ENCODE measurements at regions not wholly inside any gene's neighbourhood (a gene's known extent, or its start where the extent isn't known, plus 50 kb on each side); places are given as distances from the start of the nearest gene placed in this dataset.
"Not testable (repeated sequence)": the region's sequence is repeated elsewhere in the genome, so short reads cannot be mapped to it uniquely, and the experiment has no call there.

- no peak for DNase-seq (ENCODE audit: low spot score)
Measured at GRCh38 chr15:20346082-20346805, 195.4 kb downstream of the GOLGA6L6 start.

GRCh38 chr15:20345401-20345958, 196.1 kb downstream of the GOLGA6L6 start:
- DNase-seq (ENCODE audit: low spot score): no peak

GRCh38 chr15:20344601-20345400, 196.8 kb downstream of the GOLGA6L6 start:
- no peak for DNase-seq (ENCODE audit: low spot score)

- not testable (repeated sequence) for DNase-seq (ENCODE audit: low spot score)
Measured at GRCh38 chr15:20343395-20344211, 198.0 kb downstream of the GOLGA6L6 start.

- DNase-seq (ENCODE audit: low spot score): not testable (repeated sequence)
Measured at GRCh38 chr15:20342601-20343394, 198.8 kb downstream of the GOLGA6L6 start.

GRCh38 chr15:20341901-20342600, 199.5 kb downstream of the GOLGA6L6 start:
- no peak for DNase-seq (ENCODE audit: low spot score)

GRCh38 chr15:20340931-20341661, 200.5 kb downstream of the GOLGA6L6 start:
- no peak for DNase-seq (ENCODE audit: low spot score)

- DNase-seq (ENCODE audit: low spot score): no peak
Measured at GRCh38 chr15:20340331-20340811, 201.2 kb downstream of the GOLGA6L6 start.

- DNase-seq (ENCODE audit: low spot score): not testable (repeated sequence)
Measured at GRCh38 chr15:20339086-20339791, 202.4 kb downstream of the GOLGA6L6 start.

- DNase-seq (ENCODE audit: low spot score): not testable (repeated sequence)
Measured at GRCh38 chr15:20338671-20339070, 202.9 kb downstream of the GOLGA6L6 start.

- DNase-seq (ENCODE audit: low spot score): not testable (repeated sequence)
Measured at GRCh38 chr15:20337238-20337637, 204.4 kb downstream of the GOLGA6L6 start.

- not testable (repeated sequence) for DNase-seq (ENCODE audit: low spot score)
Measured at GRCh38 chr15:20334451-20334850, 207.1 kb downstream of the GOLGA6L6 start.

- DNase-seq (ENCODE audit: low spot score): not testable (repeated sequence)
Measured at GRCh38 chr15:20325751-20326150, 215.8 kb downstream of the GOLGA6L6 start.

GRCh38 chr15:20317132-20317531, 224.5 kb downstream of the GOLGA6L6 start:
- DNase-seq (ENCODE audit: low spot score): not testable (repeated sequence)

- not testable (repeated sequence) for DNase-seq (ENCODE audit: low spot score)
Measured at GRCh38 chr15:20311014-20311680, 230.5 kb downstream of the GOLGA6L6 start.

GRCh38 chr15:20310603-20311002, 231.0 kb downstream of the GOLGA6L6 start:
- DNase-seq (ENCODE audit: low spot score): no peak

- not testable (repeated sequence) for DNase-seq (ENCODE audit: low spot score)
Measured at GRCh38 chr15:20309966-20310365, 231.6 kb downstream of the GOLGA6L6 start.

GRCh38 chr15:20309395-20309794, 232.2 kb downstream of the GOLGA6L6 start:
- not testable (repeated sequence) for DNase-seq (ENCODE audit: low spot score)

Data from HuH-7 (cell line).